AG10803 (cell line): ENCODE measurements at regions not wholly inside any gene's neighbourhood (a gene's known extent, or its start where the extent isn't known, plus 50 kb on each side); places are given as distances from the start of the nearest gene placed in this dataset.
A peak's percentile ranks its signal among the peaks of the same experiment; 100 is the strongest.

ENCODE experiments used
- DNase-seq: peaks from one replicate; pipeline ENCODE4 v3.0.0; 2010; ENCODE audit warnings: low read depth
- H3K4me3 ChIP-seq: 2 replicates; pipeline ENCODE4 v1.5.1; 2011; ENCODE audit warnings: mild to moderate bottlenecking, low read length, control low read depth
- CTCF ChIP-seq: conservative IDR thresholded peaks from 2 replicates; pipeline ENCODE4 v1.5.1; 2011; ENCODE audit warnings: mild to moderate bottlenecking, low read length, control low read depth, inconsistent platforms

- no peak overlapping the region for H3K4me3 ChIP-seq
- no peak for DNase-seq
- TF ChIP-seq CTCF, result no peak
Observed at GRCh38 chr5:167029488-167029887, 1262.0 kb upstream of the WWC1 start.

- TF ChIP-seq CTCF, result peak; percentile 40
- peak; percentile 4 for DNase-seq
- no peak overlapping the region for H3K4me3 ChIP-seq
Observed at GRCh38 chr5:167030500-167031120, 1260.8 kb upstream of the WWC1 start.

DNA sequence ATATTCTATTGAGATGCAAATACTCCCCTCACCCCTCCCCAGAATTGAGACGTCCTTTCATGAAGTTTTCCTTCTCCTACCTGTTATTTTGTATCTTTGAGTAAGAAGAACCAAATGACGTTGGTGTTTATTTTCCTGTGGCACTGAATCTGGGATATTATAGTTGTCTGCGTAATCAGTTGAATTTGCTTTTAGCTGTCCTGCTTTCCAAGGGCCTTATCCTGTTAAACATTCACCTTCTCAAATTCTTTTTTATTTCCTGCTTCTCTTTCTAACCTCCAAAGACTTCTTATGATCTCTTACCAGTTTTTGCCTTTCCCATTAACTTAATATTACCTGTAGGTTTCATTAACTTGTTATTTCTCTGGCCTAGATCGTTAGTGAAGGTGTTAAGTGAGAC lies 1254.9 kb upstream of the WWC1 start:
- no peak for DNase-seq
- no peak overlapping the region for H3K4me3 ChIP-seq
- TF ChIP-seq CTCF, result no peak

GRCh38 chr5:167049043-167049663 lies 1242.3 kb upstream of the WWC1 start:
- peak; percentile 3 for DNase-seq
- TF ChIP-seq CTCF, result peak; percentile 48

DNA sequence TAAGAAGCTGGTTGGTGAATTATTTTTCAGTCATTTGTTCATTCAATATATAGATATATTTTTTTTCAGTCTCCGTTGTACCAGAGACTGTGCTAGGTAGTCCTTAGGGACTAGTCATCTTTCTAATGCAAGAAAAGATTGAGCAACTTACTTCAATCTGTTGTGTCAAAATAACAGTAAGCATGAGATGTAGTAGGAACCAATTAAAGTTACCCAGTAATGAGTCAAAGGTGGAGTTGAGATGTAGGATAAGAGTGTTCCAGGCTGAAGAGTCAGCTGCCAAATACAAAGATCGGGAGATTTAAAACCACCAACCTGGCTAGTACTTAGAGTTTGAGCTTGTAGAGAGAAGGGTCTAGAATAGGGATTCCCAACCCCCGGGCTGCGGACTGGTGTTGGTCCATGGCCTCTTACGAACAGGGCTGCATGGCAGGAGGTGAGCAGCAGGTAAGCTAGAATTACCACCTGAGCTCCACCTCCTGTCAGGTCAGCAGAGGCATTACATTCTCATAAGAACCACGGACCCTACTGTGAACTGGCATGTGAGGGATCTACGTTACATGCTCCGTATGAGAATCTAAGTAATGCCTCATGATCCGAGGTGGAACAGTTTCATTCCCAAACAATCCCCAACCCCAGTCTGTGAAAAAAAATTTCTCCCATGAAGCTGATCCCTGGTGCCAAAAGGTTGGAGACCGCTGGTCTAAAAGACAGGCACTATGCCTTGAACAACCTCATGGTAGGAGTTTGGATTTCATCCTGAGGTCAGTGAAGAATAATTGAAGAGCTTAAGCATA lies 1241.5 kb upstream of the WWC1 start:
- no peak for TF ChIP-seq CTCF
- H3K4me3 ChIP-seq, result no peak overlapping the region
- no peak for DNase-seq

More at GRCh38 chr5:167049043-167049663, 1242.3 kb upstream of the WWC1 start:
- no peak overlapping the region for H3K4me3 ChIP-seq

DNA sequence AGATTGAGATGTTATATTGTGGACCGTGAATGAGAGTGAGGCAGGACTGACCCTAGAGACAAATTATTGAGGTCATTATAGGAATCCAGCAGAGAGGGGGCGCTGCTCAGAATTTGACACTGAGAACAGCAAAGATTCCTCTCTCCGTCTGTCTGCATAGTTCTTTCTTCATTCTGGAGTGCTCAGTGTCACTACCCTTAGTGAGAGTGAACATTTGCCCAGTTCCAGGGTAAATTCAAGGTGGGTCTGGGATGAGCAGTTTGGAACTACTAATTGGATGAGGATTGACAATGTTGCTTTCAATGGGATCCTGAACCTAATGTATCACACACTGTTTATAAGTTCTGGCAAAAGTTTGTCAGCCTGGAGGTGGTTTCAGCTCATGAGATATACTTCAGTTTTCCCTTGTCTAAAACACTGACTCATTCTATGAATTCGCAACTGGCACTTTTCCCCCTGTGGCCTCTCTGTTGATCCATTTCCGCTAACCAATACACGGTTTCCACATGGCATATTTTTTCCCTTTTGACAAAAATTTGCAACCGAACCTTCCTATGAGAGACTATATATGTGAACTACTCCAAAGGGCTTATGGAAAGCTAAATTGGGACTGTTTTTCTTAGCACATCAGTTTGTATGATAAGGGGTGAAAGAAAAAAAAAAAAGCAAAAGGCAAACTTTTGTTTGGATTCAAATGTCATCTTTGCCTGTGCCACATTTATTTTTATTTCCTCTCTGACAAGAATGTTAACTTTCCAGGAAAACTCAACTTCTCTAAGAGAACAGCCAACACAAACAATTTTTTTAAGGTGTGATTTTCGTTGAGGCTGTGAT lies 1240.7 kb upstream of the WWC1 start:
- no peak for DNase-seq
- H3K4me3 ChIP-seq, result no peak overlapping the region
- no peak for TF ChIP-seq CTCF
